Endothelial cell of umbilical vein (primary cell): ENCODE measurements at regions not wholly inside any gene's neighbourhood (a gene's known extent, or its start where the extent isn't known, plus 50 kb on each side); places are given as distances from the start of the nearest gene placed in this dataset.
A peak's percentile ranks its signal among the peaks of the same experiment; 100 is the strongest.

ENCODE experiments used
- BruUV-seq: library from RNA; stranded (reverse); fragments of 400-500 nt; replicated peaks from 2 replicates; lab custom pipeline; 2021; lab: Mats Ljungman, UMichigan
- CTCF ChIA-PET: fragments of 300-600, 350-600 bp; sonication (Branson Sonifier 250); formaldehyde crosslinking; loops from one replicate; lab custom pipeline; 2021; ENCODE audit warnings: antibody characterized with exemption, inconsistent platforms; lab: Charles Lee
- POLR2A ChIA-PET: fragments of 300-600, 350-600 bp; sonication (Branson Sonifier 250); formaldehyde crosslinking; loops from one replicate; lab custom pipeline; 2021; ENCODE audit warnings: antibody characterized with exemption, inconsistent platforms; lab: Charles Lee
- DNase-seq: peaks from one replicate; pipeline ENCODE4 v3.0.0-alpha.2; 2011; ENCODE audit warnings: low read depth, low spot score
- FAIRE-seq: peaks from 2 replicates; lab custom pipeline; 2011; peaks lifted over from hg19 to GRCh38; lab: Jason Lieb, UNC
- H2AFZ ChIP-seq: 2 replicates; pipeline ENCODE4 v1.6.0; 2012; ENCODE audit warnings: low read depth, low read length, control low read depth, inconsistent platforms
- H3K27ac ChIP-seq: 2 replicates; pipeline ENCODE4 v1.5.1; 2011; ENCODE audit warnings: low read depth, mild to moderate bottlenecking, control low read depth, low read length, moderate library complexity; ENCODE audit not compliant: insufficient read depth
- H3K27me3 ChIP-seq, 2 experiments: 2 replicates each; pipeline versions ENCODE4 v1.6.0 to v1.6.1; 2011; ENCODE audit warnings: low read length in 2 of 2, mixed read lengths in 1 of 2; ENCODE audit not compliant: control insufficient read depth in 2 of 2, insufficient read depth in 2 of 2
- H3K36me3 ChIP-seq, 2 experiments: 2 replicates in 1 of 2; 3 replicates in 1 of 2; pipeline ENCODE4 v1.5.1; 2011; ENCODE audit warnings: low read length in 2 of 2, mild to moderate bottlenecking in 1 of 2, moderate library complexity in 1 of 2; ENCODE audit not compliant: control insufficient read depth in 2 of 2, insufficient read depth in 2 of 2; ENCODE audit errors: extremely low read depth in 1 of 2
- H3K4me1 ChIP-seq: 3 replicates; pipeline ENCODE4 v1.5.1; 2011; ENCODE audit warnings: mild to moderate bottlenecking, low read length; ENCODE audit not compliant: control insufficient read depth, insufficient read depth; ENCODE audit errors: extremely low read depth
- H3K4me2 ChIP-seq: 2 replicates; pipeline ENCODE4 v1.6.1; 2011; ENCODE audit warnings: low read length, control low read depth, mixed read lengths; ENCODE audit not compliant: insufficient read depth
- H3K4me3 ChIP-seq, 3 experiments: fragments of 200-600 bp in 1 of 3; sonication (generic), shearing (Covaris generic) in 1 of 3; replicated peaks in 1 of 3; 2 replicates each; pipeline ENCODE4 v1.5.1; 2011 to 2016; ENCODE audit warnings: control low read depth in 3 of 3, low read length in 3 of 3, mild to moderate bottlenecking in 2 of 3, inconsistent platforms in 1 of 3, low read depth in 1 of 3, moderate library complexity in 1 of 3; ENCODE audit not compliant: insufficient read depth in 1 of 3
- H3K79me2 ChIP-seq: 2 replicates; pipeline ENCODE4 v1.6.0; 2012; ENCODE audit warnings: low read length, inconsistent platforms; ENCODE audit not compliant: control insufficient read depth, insufficient read depth
- H3K9ac ChIP-seq: replicated peaks from 2 replicates; pipeline ENCODE3; 2011; ENCODE audit warnings: low read length, control low read depth; ENCODE audit not compliant: insufficient read depth; ENCODE audit errors: extremely low read depth
- H3K9me1 ChIP-seq: replicated peaks from 3 replicates; pipeline ENCODE4 v1.6.0; 2011; ENCODE audit warnings: mild to moderate bottlenecking, low read length; ENCODE audit not compliant: control insufficient read depth, insufficient read depth; ENCODE audit errors: extremely low read depth
- H3K9me3 ChIP-seq: replicated peaks from 2 replicates; pipeline ENCODE4 v1.5.1; 2012; ENCODE audit warnings: low read length, inconsistent platforms; ENCODE audit not compliant: control insufficient read depth, insufficient read depth
- H4K20me1 ChIP-seq: replicated peaks from 2 replicates; pipeline ENCODE3; 2011; ENCODE audit warnings: mild to moderate bottlenecking, low read length; ENCODE audit not compliant: control insufficient read depth, insufficient read depth; ENCODE audit errors: extremely low read depth
- EZH2 ChIP-seq: IDR thresholded peaks from 2 replicates; pipeline ENCODE4 v1.6.1; 2012; ENCODE audit warnings: borderline replicate concordance, low read depth, mild to moderate bottlenecking, moderate library complexity, low read length, inconsistent platforms; ENCODE audit not compliant: severe bottlenecking
- FOS ChIP-seq: IDR thresholded peaks from 2 replicates; pipeline ENCODE4 v1.6.1; 2011; ENCODE audit warnings: mild to moderate bottlenecking, low read length, moderate library complexity, borderline replicate concordance; ENCODE audit not compliant: insufficient read depth
- GATA2 ChIP-seq: IDR thresholded peaks from 2 replicates; pipeline ENCODE4 v1.7.0; 2011; ENCODE audit warnings: low read depth, mild to moderate bottlenecking, moderate library complexity, mixed read lengths, low read length; ENCODE audit not compliant: insufficient read length, insufficient read depth
- JUN ChIP-seq: IDR thresholded peaks from 2 replicates; pipeline ENCODE4 v1.6.1; 2011; ENCODE audit warnings: borderline replicate concordance, low read depth; ENCODE audit not compliant: insufficient read length, insufficient read depth
- MYC ChIP-seq: IDR thresholded peaks from one replicate; pipeline ENCODE4 v1.6.1; 2011; ENCODE audit warnings: mild to moderate bottlenecking, low read depth, low read length
- POLR2A ChIP-seq: IDR thresholded peaks from 2 replicates; pipeline ENCODE4 v1.6.1; 2012; ENCODE audit warnings: low read depth, mild to moderate bottlenecking, control low read depth, low read length
- POLR2AphosphoS5 ChIP-seq: IDR thresholded peaks from 2 replicates; pipeline ENCODE4 v1.6.1; 2012; ENCODE audit warnings: low read depth, mild to moderate bottlenecking, control low read depth, low read length, moderate library complexity; ENCODE audit not compliant: insufficient read depth
- dilution Hi-C: fragments of 300-500 bp; cut with MboI; formaldehyde crosslinking; loops from one replicate; pipeline ENCODE4 v1.15.0; 2019; ENCODE audit warnings: low sequenced_read_pairs; ENCODE audit not compliant: extremely low pct_ligation_motif_present
- intact Hi-C: fragments of 100-400 bp; cut with micrococcal nuclease; formaldehyde crosslinking; loops from one replicate; pipeline ENCODE4 v1.10.0; 2022
- TF ChIP-seq, protein P1 (sequence below): IDR thresholded peaks from 2 replicates; pipeline ENCODE4 v1.6.1; 2011; ENCODE audit not compliant: insufficient read depth, insufficient read length
- TF ChIP-seq, protein P2 (sequence below), 2 donors: IDR thresholded peaks; 1 replicate in 1 of 2; 2 replicates in 1 of 2; pipeline ENCODE4 v1.5.1; 2011; ENCODE audit warnings: low read length in 2 of 2, mild to moderate bottlenecking in 2 of 2, moderate library complexity in 2 of 2, control low read depth in 1 of 2, inconsistent platforms in 1 of 2, low read depth in 1 of 2; ENCODE audit not compliant: insufficient read depth in 1 of 2; ENCODE audit errors: extremely low read depth in 1 of 2

DNA sequence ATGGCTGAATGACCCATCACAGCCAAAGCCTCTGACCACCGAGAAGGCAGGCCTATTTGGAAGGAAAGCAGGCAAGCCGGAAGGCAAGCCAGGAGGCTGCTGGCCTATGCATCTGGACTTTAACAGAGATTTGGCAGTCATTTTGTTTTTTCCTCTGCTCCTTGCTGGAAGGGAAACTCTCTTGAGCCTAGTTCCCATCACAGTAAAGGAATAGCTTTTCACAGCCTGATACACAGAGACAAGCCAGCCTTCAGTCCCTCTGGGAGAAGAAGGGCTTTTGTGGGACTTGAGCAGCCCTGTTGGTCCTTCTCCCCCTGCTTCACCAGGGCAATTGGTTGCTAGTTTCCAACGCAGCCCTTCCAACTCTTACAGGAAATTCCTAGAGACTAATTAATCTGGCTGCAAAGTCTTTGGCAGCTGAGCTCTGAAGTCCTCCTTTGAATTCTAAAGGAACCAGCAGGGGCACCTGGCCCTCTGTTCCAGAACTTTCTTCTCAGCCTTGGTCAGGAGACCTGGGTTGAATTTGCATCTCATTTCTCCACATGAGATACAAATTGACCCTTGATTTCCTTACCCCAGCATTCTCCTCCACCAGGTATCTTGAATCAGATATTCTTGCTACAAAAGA lies 157.3 kb upstream of the EPB41L4A start:
- no peak overlapping the region for H3K9ac ChIP-seq
- FAIRE-seq (no peak), DNase-seq (peak; percentile 85)
- no peaks in the 10 kb centered on the region for H3K79me2 ChIP-seq
- H3K4me1 ChIP-seq = no peaks in the 10 kb centered on the region
- dilution Hi-C loops (no loop called here), intact Hi-C loops (no loop called here)
- H3K4me3 ChIP-seq = no peak overlapping the region
- H3K36me3 ChIP-seq = no peaks in the 10 kb centered on the region
- TF ChIP-seq JUN (no peak), GATA2 (no peak), POLR2AphosphoS5 (no peak), FOS (no peak), POLR2A (no peak), EZH2 (no peak), MYC (no peak)
- TF ChIP-seq, protein P1, sequence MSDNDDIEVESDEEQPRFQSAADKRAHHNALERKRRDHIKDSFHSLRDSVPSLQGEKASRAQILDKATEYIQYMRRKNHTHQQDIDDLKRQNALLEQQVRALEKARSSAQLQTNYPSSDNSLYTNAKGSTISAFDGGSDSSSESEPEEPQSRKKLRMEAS = no peak
- TF ChIP-seq, protein P2, sequence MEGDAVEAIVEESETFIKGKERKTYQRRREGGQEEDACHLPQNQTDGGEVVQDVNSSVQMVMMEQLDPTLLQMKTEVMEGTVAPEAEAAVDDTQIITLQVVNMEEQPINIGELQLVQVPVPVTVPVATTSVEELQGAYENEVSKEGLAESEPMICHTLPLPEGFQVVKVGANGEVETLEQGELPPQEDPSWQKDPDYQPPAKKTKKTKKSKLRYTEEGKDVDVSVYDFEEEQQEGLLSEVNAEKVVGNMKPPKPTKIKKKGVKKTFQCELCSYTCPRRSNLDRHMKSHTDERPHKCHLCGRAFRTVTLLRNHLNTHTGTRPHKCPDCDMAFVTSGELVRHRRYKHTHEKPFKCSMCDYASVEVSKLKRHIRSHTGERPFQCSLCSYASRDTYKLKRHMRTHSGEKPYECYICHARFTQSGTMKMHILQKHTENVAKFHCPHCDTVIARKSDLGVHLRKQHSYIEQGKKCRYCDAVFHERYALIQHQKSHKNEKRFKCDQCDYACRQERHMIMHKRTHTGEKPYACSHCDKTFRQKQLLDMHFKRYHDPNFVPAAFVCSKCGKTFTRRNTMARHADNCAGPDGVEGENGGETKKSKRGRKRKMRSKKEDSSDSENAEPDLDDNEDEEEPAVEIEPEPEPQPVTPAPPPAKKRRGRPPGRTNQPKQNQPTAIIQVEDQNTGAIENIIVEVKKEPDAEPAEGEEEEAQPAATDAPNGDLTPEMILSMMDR (IDR thresholded peaks at IDR 0.05; ENCODE audit: extremely low read depth in 1 of 2, insufficient read depth in 1 of 2, low read depth in 1 of 2, low read length in 2 of 2) = no peak
- no peaks in the 10 kb centered on the region for H3K27me3 ChIP-seq
- H3K9me1 ChIP-seq = no peaks in the 10 kb centered on the region
- H3K4me2 ChIP-seq = no peak overlapping the region
- no peak overlapping the region for H3K27ac ChIP-seq
- ChIA-PET CTCF (no interaction called here), POLR2A (no interaction called here)
- H3K9me3 ChIP-seq = no peaks in the 10 kb centered on the region
- H2AFZ ChIP-seq = no peak overlapping the region
- H4K20me1 ChIP-seq = no peaks in the 10 kb centered on the region
- no TSS peak for BruUV-seq
